ENCODE measurements at regions not wholly inside any gene's neighbourhood (a gene's known extent, or its start where the extent isn't known, plus 50 kb on each side); places are given as distances from the start of the nearest gene placed in this dataset.

DNA sequence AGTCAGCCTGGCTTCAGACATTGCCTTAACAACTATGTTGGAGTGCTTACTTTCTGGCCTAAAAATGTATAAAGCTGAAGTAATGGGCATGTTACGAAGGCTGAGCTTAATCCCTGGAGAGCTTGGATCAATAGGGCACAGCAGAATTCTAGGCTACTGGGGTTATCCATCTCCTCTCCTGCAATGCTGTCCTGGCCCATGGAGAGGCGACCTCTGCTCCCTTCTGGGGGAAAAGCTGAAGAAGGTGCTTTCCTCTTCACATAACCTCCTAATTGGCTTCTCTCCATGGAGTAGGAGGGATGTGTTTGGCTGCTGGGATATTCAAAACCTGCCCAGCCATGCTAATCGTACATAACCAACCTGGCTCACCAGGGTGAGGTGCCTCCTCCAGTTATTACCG lies 403.5 kb downstream of the DMRT2 start:
- no peaks in the 10 kb centered on the region for H3K4me1 Mint-ChIP-seq
- no peaks in the 10 kb centered on the region for H3K27me3 Mint-ChIP-seq
- ATAC-seq (ENCODE audit: low read depth), result no peak
- no peaks in the 10 kb centered on the region for H3K9me3 Mint-ChIP-seq
- no peaks in the 10 kb centered on the region for H3K36me3 Mint-ChIP-seq
- POLR2A ChIA-PET, result no interaction called here
- DNase-seq, result no peak
- no peak overlapping the region for H3K4me3 Mint-ChIP-seq
- H3K27ac Mint-ChIP-seq, result no peak overlapping the region

DNA sequence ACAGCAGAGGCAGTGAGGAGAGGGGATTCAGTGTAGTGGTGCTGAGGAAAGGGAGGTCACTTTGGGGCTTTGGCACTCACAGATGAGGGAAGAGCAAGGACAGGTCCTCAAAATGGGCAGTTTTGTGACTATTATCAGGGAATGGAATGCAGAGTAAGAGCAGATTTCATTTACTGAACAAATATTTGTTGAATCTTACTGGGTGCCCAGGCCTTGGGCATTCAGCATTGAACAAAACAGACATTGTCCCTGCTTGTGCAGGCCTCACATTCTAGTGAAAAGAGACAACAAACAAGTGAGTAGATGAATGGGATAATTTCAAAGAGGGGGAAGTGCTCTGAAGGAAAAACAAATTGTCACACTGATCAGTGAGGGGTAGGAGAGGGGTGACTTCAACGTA lies 404.1 kb downstream of the DMRT2 start:
- ATAC-seq (ENCODE audit: low read depth) (no peak), DNase-seq (no peak)
- no peaks in the 10 kb centered on the region for H3K4me1 Mint-ChIP-seq
- POLR2A ChIA-PET, result no interaction called here
- H3K36me3 Mint-ChIP-seq, result no peaks in the 10 kb centered on the region
- H3K4me3 Mint-ChIP-seq, result no peak overlapping the region
- no peaks in the 10 kb centered on the region for H3K27me3 Mint-ChIP-seq
- no peaks in the 10 kb centered on the region for H3K9me3 Mint-ChIP-seq
- no peak overlapping the region for H3K27ac Mint-ChIP-seq

DNA sequence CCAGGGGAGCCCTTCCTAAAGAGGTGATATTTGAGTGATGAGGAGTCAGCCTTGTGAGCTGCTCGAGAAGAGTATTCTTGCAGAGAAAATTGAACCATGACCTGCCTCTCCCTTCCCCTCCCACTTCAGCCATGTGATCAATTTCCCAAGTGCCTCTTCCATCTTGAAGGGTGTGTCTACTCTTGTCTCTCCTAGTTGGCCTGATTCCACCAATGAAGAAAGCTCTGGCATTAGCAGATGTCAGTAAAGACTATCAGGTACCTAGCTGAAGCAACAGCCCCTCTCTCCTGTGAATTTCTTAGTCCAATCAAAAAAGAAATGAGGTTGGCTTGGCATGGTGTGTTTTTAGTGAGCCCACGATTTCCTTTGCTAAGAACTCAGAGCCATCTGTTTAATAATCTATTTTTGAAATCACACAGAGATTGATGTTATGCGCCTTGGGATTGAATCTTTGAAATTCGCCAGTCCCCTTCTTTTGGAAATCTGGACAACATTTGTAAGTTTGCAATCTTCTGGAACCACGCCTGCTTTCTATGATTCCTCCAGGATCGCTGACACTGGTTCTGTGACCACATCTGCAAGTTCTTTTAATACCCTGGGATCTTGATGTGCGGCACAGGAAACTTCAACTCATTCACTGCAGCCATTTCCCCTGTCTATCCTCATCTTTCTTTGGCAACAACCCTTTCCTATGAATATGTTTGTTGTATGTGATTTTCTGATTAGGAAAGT lies 404.6 kb downstream of the DMRT2 start:
- H3K9me3 Mint-ChIP-seq, result no peaks in the 10 kb centered on the region
- no peak overlapping the region for H3K27ac Mint-ChIP-seq
- no peak for DNase-seq
- H3K27me3 Mint-ChIP-seq, result no peaks in the 10 kb centered on the region
- no peak for ATAC-seq (ENCODE audit: low read depth)
- POLR2A ChIA-PET, result no interaction called here
- no peak overlapping the region for H3K4me3 Mint-ChIP-seq
- no peaks in the 10 kb centered on the region for H3K4me1 Mint-ChIP-seq
- H3K36me3 Mint-ChIP-seq, result no peaks in the 10 kb centered on the region

DNA sequence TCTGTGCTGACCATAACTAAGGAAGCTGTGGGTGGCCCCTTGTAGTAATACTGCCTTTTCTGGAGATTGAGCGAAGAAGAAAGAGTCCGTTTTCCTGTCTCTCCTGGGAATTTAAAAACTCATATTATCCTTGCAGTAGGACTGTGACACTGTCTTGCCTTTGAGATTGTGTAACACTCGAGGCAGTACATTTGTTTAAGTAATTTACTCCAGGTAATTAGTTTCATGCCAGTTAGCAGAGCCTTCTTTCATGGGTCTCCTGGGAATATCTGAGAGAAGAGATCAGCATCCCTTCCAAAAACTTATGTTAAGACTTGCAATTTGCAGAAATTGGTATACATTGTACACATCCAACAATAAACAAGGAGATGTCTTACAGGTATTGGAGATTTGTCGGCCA lies 405.6 kb downstream of the DMRT2 start:
- ATAC-seq (ENCODE audit: low read depth) (no peak), DNase-seq (no peak)
- Mint-ChIP-seq H3K27ac (no peak overlapping the region), H3K9me3 (no peaks in the 10 kb centered on the region), H3K36me3 (no peaks in the 10 kb centered on the region), H3K4me1 (no peaks in the 10 kb centered on the region), H3K4me3 (no peak overlapping the region), H3K27me3 (no peaks in the 10 kb centered on the region)
- POLR2A ChIA-PET, result no interaction called here

DNA sequence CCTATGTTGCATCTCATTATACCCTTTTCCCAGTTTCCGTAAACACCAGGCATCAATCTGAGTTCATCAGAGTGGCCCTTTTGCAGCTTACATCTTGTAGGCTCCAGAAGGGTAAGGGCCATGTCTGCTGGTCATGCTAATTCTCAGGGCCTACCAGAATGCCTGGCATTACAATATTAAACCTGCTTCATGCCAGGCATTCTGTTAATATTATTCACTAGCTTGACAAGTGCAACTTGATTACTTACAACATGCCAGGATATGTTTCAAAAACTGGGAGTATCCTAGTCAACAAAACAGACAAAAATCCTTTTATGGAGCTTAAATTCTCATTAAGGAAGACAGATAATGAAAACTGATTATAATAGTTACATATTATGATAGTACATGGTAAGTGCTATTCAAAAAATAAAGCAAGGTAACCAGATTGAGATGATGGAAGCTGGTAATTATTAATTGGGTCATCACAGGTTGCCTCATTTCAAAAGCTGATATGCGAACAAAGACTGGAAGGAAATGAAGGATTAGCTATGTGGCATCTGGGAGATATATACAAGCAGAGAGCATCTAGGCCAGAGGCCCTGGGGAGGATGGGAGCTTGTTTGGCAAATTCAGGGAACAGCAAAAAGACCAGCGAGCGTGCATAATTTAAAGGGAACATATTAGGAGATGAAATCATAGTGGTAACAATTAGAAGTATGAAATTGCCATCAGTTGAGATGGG lies 406.3 kb downstream of the DMRT2 start:
- POLR2A ChIA-PET, result no interaction called here

DNA sequence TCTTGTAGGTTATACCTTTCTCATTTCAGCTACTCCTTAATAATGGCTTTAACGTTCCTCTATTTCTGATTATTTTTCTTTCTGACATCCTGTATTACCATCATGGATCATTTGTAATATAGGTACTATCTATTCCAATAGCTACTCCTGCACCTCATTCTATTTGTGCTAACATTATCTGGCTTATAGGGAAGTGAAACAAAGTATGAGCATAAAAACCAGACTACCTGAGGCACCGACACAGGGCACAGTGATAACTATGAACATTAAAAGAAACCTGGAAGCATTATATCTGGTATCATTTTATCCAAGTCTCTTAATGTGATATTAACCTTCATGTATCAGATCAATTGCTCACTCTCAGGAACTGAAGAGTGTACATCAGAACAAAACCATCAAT lies 407.3 kb downstream of the DMRT2 start:
- ATAC-seq (ENCODE audit: low read depth) (no peak), DNase-seq (no peak)
- Mint-ChIP-seq H3K4me1 (no peaks in the 10 kb centered on the region), H3K9me3 (no peaks in the 10 kb centered on the region), H3K4me3 (no peak overlapping the region), H3K27me3 (no peaks in the 10 kb centered on the region), H3K36me3 (no peaks in the 10 kb centered on the region), H3K27ac (no peak overlapping the region)
- POLR2A ChIA-PET, result no interaction called here

More for the DNA sequence above, 406.3 kb downstream of the DMRT2 start:
- Mint-ChIP-seq H3K27ac (no peak overlapping the region), H3K4me1 (no peaks in the 10 kb centered on the region), H3K4me3 (no peak overlapping the region), H3K36me3 (no peaks in the 10 kb centered on the region), H3K27me3 (no peaks in the 10 kb centered on the region), H3K9me3 (no peaks in the 10 kb centered on the region)
- ATAC-seq (ENCODE audit: low read depth) (no peak), DNase-seq (no peak)

DNA sequence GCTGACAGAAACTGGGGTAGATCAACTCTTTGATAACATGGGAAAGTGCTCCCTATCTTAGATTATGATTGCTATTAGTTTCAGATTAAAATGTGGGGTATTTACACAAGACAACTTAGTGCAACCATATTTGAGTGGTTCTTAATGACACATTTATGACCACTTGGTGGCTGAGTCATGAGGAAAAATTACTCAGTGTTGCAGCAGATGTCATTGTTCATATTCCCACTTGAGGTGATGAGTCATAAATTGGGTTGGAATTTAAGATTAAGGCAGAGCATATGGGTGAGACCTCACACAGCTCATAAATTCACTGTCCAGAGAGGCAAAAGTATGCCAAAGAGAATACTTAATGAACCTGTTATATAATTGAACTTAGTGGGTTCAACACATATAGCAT lies 408.3 kb downstream of the DMRT2 start:
- H3K4me1 Mint-ChIP-seq, result no peaks in the 10 kb centered on the region
- no peak for ATAC-seq (ENCODE audit: low read depth)
- no peaks in the 10 kb centered on the region for H3K27me3 Mint-ChIP-seq
- H3K27ac Mint-ChIP-seq, result no peak overlapping the region
- no peak for DNase-seq
- H3K9me3 Mint-ChIP-seq, result no peaks in the 10 kb centered on the region
- no peaks in the 10 kb centered on the region for H3K36me3 Mint-ChIP-seq
- no peak overlapping the region for H3K4me3 Mint-ChIP-seq
- POLR2A ChIA-PET, result no interaction called here

DNA sequence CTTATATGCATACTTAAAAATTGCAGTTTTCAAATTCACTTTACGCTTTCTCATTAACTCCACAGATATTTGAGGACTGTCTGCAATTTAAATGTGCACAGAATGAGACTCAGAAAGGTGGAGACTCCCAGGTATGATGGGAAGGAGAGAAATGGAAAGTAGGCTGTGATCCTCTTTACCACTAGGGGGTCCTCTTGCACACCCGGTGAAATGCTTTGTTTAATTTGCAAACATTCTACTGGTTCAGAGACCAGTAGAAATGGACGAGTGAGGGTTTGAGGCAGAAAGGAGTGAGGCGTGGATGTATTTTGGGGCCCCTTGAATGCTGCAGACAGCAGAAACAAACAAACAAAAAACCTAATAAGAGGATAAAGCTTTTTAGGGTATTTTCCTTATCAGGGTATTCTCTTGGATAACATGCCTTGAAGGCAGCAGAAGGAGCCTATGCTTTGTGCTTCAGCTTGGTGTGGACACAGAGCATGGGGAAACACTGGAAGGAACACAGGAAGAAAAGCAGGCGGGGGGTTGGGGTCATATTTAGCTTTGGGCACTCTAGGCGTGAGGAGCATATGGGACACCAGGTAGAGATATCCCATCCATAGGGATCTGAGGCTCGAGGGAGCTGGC lies 410.1 kb downstream of the DMRT2 start:
- POLR2A ChIA-PET, result no interaction called here
- H3K4me3 Mint-ChIP-seq, result no peak overlapping the region
- DNase-seq, result no peak

DNA sequence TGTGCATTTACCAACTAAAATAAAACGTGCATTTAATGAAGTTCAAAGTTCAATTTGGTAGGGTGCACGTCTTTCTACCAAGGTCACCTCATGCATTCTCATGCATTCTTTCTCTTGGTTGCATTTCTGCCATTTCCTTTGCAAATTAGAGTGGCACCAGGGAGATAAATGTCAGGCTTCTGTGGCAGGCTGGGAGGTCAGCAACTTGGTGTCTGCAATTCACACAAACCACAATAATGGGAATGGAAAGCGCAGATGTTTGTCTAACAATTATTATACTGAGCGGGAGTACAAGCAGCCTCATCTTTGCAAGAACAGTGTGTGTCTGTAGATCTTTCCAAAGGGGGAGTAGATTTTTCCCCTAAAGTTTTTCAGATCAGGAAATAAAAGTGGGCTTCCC lies 411.7 kb downstream of the DMRT2 start:
- no peaks in the 10 kb centered on the region for H3K4me1 Mint-ChIP-seq
- no peaks in the 10 kb centered on the region for H3K27me3 Mint-ChIP-seq
- POLR2A ChIA-PET, result no interaction called here
- ATAC-seq (ENCODE audit: low read depth) (no peak), DNase-seq (no peak)
- no peaks in the 10 kb centered on the region for H3K36me3 Mint-ChIP-seq
- H3K27ac Mint-ChIP-seq, result no peak overlapping the region
- H3K4me3 Mint-ChIP-seq, result no peak overlapping the region
- no peaks in the 10 kb centered on the region for H3K9me3 Mint-ChIP-seq

More for the DNA sequence above, 410.1 kb downstream of the DMRT2 start:
- Mint-ChIP-seq H3K27ac (no peak overlapping the region), H3K36me3 (no peaks in the 10 kb centered on the region), H3K4me1 (no peaks in the 10 kb centered on the region), H3K9me3 (no peaks in the 10 kb centered on the region), H3K27me3 (no peaks in the 10 kb centered on the region)
- ATAC-seq (ENCODE audit: low read depth), result no peak

DNA sequence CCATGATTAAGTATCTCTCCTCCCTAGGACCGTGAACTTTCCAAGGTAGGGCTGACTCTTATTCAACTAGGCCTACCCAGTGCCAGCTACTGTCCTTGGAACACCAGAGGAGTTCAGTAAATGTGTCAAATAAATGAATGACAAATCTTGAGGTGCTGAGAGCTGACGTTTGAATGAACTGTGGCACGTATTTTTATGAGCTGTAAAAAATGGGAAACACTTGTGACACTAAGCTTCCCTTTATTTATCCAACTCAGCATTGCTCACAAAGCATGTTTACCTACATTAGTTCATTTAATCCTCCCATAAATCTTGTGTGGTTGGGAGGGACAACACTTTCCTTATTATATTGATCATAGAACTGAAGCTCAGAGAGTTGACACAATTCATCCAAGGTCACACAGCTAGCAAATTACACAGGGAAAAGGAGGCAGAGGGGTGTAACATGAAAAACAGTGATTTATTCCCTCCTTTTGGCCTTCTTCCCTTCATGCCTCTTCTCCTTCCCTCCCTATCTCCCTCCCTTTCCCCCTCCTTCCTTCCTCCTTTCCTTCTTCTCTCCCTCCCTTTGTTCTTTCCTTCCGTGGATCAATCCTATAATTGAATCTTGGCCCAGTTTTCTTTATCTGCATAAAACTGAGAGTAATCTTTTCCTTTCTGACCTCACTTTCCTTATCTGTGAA lies 412.6 kb downstream of the DMRT2 start:
- Mint-ChIP-seq H3K27ac (no peak overlapping the region), H3K4me1 (no peaks in the 10 kb centered on the region)
- POLR2A ChIA-PET, result no interaction called here

DNA sequence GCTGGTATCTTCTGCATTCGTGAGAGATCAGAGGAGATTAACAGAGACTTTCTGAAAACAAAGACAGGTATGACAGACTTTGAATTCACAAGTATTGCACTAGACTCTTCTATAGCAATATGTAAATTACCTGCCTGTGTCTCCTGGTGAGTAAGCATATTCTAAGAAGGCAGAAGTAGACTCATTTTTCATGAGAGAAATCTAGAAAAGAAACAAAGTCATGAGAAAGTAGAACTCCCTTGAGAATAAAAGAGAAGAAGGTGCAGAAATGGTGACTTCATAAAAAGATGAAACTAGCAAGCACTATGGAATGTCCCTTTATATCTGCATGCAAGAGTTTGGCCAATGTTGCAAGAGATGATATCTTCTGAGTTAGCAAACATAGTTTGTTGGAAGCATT lies 419.8 kb downstream of the DMRT2 start:
- Mint-ChIP-seq H3K36me3 (no peaks in the 10 kb centered on the region), H3K27ac (no peak overlapping the region), H3K4me3 (no peak overlapping the region), H3K9me3 (peaks cover 2% of the 10 kb centered on the region), H3K27me3 (no peaks in the 10 kb centered on the region), H3K4me1 (no peaks in the 10 kb centered on the region)
- POLR2A ChIA-PET, result no interaction called here
- ATAC-seq (ENCODE audit: low read depth) (no peak), DNase-seq (no peak)

More for the DNA sequence above, 412.6 kb downstream of the DMRT2 start:
- Mint-ChIP-seq H3K9me3 (no peaks in the 10 kb centered on the region), H3K27me3 (no peaks in the 10 kb centered on the region), H3K36me3 (no peaks in the 10 kb centered on the region), H3K4me3 (no peak overlapping the region)
- no peak for DNase-seq
- no peak for ATAC-seq (ENCODE audit: low read depth)

DNA sequence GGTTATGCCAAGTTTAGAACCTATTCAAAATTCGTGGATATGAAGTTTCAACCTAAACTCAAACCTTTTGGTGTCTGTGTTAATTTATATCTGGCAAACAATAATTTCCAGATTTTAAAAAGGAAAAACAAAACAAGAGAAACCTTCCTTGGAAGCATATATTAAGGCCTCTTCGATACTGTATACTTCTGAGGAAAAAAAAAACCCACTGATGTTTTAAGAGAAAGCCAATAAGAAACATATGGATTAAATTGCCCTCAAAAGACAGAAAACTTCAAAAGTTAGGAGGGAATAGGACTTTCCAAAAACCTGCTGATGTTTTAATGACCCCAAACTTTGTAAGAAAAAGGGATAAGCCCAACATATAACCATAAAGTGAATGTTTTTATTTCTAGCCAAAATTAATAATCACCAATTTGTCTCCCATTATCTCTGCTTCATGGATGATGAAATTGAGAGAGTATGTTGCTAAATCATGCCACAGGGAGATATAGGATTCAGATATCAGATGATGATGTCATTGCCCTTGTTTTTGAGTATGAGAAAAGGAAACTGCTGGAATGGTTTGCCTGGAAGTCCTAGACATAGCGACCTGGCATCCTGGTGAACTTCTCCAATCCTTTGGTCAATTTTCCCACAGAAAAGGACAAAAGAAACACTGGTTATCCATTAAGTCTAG lies 423.9 kb downstream of the DMRT2 start:
- POLR2A ChIA-PET, result no interaction called here
- Mint-ChIP-seq H3K9me3 (peaks cover 2% of the 10 kb centered on the region), H3K36me3 (no peaks in the 10 kb centered on the region), H3K4me3 (no peak overlapping the region), H3K4me1 (no peaks in the 10 kb centered on the region), H3K27me3 (no peaks in the 10 kb centered on the region), H3K27ac (no peak overlapping the region)
- DNase-seq (no peak), ATAC-seq (ENCODE audit: low read depth) (no peak)

DNA sequence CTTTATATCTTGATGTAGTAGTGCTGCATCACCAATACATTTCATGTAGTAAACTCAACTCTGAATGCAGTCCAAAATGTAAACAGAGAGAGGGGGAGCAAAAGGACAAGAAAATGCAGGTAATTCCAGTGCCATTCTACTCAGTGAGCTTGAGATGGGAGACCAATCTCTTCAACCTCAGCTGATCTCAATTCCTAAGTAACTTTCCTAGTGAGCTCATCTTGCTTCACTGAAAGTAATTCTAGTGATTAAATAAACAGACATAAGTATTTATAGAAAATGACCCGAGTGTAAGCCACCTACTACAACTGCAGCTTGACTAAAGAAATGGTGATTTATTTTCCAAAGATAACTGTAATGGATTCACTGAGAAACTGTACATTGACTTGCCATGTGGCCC lies 424.5 kb downstream of the DMRT2 start:
- POLR2A ChIA-PET, result no interaction called here
- H3K27ac Mint-ChIP-seq, result no peak overlapping the region
- peaks cover 2% of the 10 kb centered on the region for H3K9me3 Mint-ChIP-seq
- H3K27me3 Mint-ChIP-seq, result no peaks in the 10 kb centered on the region
- DNase-seq, result no peak
- no peak for ATAC-seq (ENCODE audit: low read depth)
- H3K4me3 Mint-ChIP-seq, result no peak overlapping the region
- no peaks in the 10 kb centered on the region for H3K36me3 Mint-ChIP-seq
- H3K4me1 Mint-ChIP-seq, result no peaks in the 10 kb centered on the region

Measured in activated naive CD8-positive, alpha-beta T cell treated with anti-CD3 and anti-CD28 coated beads, Interleukin-2, amount 10 ng/mL, durations not matched to agents 7 days and 5 days (primary cell).